Activated CD8-positive, alpha-beta T cell treated with anti-CD3 and anti-CD28 coated beads, Interleukin-2, amount 10 ng/mL, durations not matched to agents 7 days and 5 days (primary cell): ENCODE measurements at regions not wholly inside any gene's neighbourhood (a gene's known extent, or its start where the extent isn't known, plus 50 kb on each side); places are given as distances from the start of the nearest gene placed in this dataset.

Experiments
- ATAC-seq: fragments of 150-1000 bp; cut with Tn5 transposase; one replicate; pipeline ENCODE4 v1.10.0; 2021; ENCODE audit warnings: moderate library complexity
- CTCF ChIA-PET: fragments of 350-600 bp; sonication (Branson Sonifier 250); formaldehyde crosslinking; loops from one replicate; lab custom pipeline; 2021; ENCODE audit warnings: antibody characterized with exemption; lab: Charles Lee
- POLR2A ChIA-PET: fragments of 350-600 bp; sonication (Branson Sonifier 250); formaldehyde crosslinking; loops from one replicate; lab custom pipeline; 2021; ENCODE audit warnings: antibody characterized with exemption; lab: Charles Lee
- DNase-seq: peaks from one replicate; pipeline ENCODE4 v3.0.0-alpha.2; 2020
- H3K27ac Mint-ChIP-seq: one replicate; pipeline ENCODE4 v1.8.0; 2021; ENCODE audit warnings: mild to moderate bottlenecking, mixed read lengths
- H3K27me3 Mint-ChIP-seq: one replicate; pipeline ENCODE4 v1.8.0; 2021; ENCODE audit warnings: low read depth, mixed read lengths
- H3K36me3 Mint-ChIP-seq: one replicate; pipeline ENCODE4 v1.8.0; 2021; ENCODE audit warnings: low read depth, mixed read lengths
- H3K4me1 Mint-ChIP-seq: one replicate; pipeline ENCODE4 v1.8.0; 2021; ENCODE audit warnings: low read depth, mixed read lengths
- H3K4me3 Mint-ChIP-seq: one replicate; pipeline ENCODE4 v1.8.0; 2021; ENCODE audit warnings: mild to moderate bottlenecking, mixed read lengths
- H3K9me3 Mint-ChIP-seq: one replicate; pipeline ENCODE4 v1.8.0; 2022; ENCODE audit warnings: mixed read lengths; ENCODE audit not compliant: insufficient read depth

DNA sequence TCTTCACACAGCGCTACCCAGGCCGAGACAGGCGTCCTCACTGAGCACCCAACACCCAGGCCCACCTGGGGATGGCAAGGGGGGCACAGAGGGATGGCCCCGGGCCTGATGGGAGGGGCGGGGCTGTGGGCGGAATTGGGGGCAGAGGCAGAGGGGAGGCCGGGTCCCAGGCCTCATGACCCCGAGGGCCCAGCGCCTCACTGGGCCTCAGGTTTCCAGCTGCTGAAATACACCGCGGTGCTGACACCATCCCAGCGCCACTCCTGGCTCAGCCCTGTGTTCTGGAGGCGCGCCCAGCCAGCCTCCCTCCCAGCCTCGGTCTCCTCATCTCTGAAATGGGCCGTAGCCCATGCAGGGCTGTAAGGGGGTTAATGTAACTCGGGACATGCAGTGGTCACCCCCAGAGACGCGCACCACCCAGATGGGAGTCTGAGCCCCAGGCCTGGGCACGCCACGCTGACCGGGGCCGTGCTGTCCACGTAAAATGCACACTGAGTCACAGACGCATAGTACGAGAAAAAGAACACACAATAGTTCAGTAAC is 82.3 kb downstream of the UNCX start:
- Mint-ChIP-seq H3K27me3 (no peaks in the 10 kb centered on the region), H3K4me1 (no peaks in the 10 kb centered on the region), H3K36me3 (no peaks in the 10 kb centered on the region), H3K4me3 (no peak overlapping the region), H3K27ac (no peak overlapping the region), H3K9me3 (no peaks in the 10 kb centered on the region)
- CTCF ChIA-PET = no interaction called here
- ATAC-seq (no peak), DNase-seq (no peak)
- POLR2A ChIA-PET = no interaction called here

DNA sequence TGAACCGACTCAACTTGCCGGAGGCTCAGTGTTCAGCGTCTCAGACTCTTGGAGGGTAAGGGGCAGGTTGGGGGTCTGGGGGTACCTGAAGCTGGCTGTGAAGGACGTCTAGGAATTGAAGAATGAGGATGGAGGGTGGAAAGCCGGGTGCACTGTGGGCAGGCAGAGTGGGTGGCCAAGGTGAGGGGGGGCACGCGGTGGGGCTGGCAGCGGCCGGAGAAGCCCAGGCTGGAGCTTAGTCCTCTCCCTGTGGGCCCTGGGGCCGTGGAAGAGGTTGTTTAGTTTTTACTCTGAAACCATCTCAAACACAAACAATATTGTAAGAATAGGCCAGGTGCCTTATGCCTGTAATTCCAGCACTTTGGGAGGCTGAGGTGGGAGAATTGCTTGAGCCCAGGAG is 83.4 kb downstream of the UNCX start:
- CTCF ChIA-PET = no interaction called here
- ATAC-seq = no peak
- H3K27me3 Mint-ChIP-seq = no peaks in the 10 kb centered on the region
- no peaks in the 10 kb centered on the region for H3K4me1 Mint-ChIP-seq
- POLR2A ChIA-PET = no interaction called here
- H3K4me3 Mint-ChIP-seq = no peak overlapping the region
- no peak for DNase-seq
- no peaks in the 10 kb centered on the region for H3K36me3 Mint-ChIP-seq
- H3K9me3 Mint-ChIP-seq = no peaks in the 10 kb centered on the region
- no peak overlapping the region for H3K27ac Mint-ChIP-seq

DNA sequence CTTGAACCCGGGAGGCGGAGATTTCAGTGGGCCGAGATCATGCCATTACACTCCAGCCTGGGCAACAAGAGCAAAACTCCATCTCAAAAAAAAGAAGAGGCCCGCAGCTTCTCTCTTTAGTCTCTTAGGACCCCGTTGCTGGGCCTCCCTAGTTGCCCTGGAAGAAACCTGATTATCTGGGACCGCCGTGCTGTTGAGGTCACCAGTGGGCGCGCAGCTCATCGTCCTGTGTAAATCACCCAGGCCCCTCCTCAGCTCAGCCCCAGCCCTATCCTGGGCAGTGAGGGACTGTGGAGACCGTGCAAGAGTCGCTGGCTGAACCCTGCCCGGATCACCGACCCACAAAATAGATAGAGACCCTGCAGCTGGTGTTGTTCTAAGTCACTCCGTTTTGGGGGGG is 85.0 kb downstream of the UNCX start:
- Mint-ChIP-seq H3K27ac (no peak overlapping the region), H3K36me3 (no peaks in the 10 kb centered on the region), H3K4me3 (no peak overlapping the region), H3K9me3 (no peaks in the 10 kb centered on the region), H3K27me3 (no peaks in the 10 kb centered on the region), H3K4me1 (no peaks in the 10 kb centered on the region)
- DNase-seq = no peak
- ATAC-seq = no peak
- POLR2A ChIA-PET = no interaction called here
- CTCF ChIA-PET = no interaction called here

DNA sequence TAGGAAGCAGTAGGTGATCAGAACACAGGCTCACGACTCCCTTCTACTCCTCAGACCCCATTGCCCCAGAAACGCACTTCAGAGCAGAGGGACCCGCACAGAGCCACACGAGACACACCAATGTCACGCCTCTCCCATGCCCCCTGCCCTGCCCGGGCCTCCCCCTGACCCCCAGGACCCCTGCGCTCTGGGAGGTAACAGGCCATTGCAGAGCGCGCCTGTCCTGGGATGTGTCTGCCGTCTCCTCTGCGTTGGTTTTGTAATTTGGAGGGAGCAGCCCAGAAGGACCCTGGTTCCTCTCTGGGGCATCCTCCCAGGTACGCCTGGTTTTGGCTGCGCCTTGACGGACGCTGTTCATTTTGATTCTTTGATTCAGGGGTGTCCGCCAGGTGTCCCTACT is 85.4 kb downstream of the UNCX start:
- H3K4me1 Mint-ChIP-seq = no peaks in the 10 kb centered on the region
- no peak overlapping the region for H3K4me3 Mint-ChIP-seq
- CTCF ChIA-PET = no interaction called here
- H3K27me3 Mint-ChIP-seq = no peaks in the 10 kb centered on the region
- H3K9me3 Mint-ChIP-seq = no peaks in the 10 kb centered on the region
- ATAC-seq = no peak
- POLR2A ChIA-PET = no interaction called here
- H3K27ac Mint-ChIP-seq = no peak overlapping the region
- H3K36me3 Mint-ChIP-seq = no peaks in the 10 kb centered on the region
- DNase-seq = no peak

DNA sequence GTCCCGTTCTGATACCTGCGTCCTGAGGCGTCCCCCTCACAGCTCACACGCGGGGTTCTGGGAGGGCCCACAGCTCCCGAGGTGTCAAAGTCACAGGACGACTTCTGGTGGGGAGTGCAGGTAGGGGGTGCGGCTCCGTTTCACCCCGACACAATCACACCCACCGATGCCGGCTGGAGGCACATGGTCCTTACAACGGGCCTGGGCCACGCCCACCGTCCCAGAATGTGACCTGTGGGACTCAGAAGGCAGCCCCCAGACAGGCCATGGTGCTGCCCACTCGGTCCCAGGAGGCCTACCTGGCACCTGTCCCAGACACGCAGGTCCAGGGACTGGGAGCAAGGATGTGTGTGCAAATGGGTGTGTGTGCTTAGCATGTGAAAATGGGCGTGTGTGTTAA is 86.0 kb downstream of the UNCX start:
- no peak for ATAC-seq
- POLR2A ChIA-PET = no interaction called here
- no peaks in the 10 kb centered on the region for H3K4me1 Mint-ChIP-seq
- CTCF ChIA-PET = no interaction called here
- no peaks in the 10 kb centered on the region for H3K9me3 Mint-ChIP-seq
- no peaks in the 10 kb centered on the region for H3K36me3 Mint-ChIP-seq
- H3K27me3 Mint-ChIP-seq = peaks cover 3% of the 10 kb centered on the region
- no peak for DNase-seq
- no peak overlapping the region for H3K27ac Mint-ChIP-seq
- no peak overlapping the region for H3K4me3 Mint-ChIP-seq

DNA sequence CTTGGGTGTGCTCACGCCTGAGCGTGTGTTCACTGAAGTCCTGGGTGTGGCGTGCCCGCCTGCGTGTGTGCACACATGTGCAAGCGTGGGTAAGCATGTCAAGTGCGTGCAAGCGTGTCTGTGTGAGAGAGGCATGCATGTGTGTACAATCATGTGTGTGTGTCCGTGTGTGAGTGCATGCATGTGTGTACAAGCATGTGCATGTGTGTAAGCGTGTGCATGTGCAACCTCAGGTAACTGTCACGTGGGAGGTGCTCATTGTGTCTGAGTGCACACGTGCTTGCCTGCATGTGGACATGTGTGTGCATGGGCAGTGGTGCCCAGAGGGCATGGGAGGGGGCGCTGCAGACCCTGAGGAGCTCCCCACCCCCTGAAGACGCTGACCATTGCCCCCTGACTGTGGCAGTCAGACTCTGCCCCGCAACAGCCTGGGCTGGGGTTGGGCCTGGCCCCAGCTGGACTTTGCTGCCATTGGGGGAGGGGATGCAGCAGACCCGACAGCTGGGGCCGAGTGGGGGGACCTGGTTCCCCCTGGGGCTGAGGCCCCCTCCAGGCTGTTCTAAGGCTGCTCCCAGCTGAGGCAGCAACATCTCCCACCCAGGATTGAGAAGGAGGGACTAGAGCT is 88.1 kb downstream of the UNCX start:
- no peaks in the 10 kb centered on the region for H3K36me3 Mint-ChIP-seq
- CTCF ChIA-PET = no interaction called here
- H3K27ac Mint-ChIP-seq = no peak overlapping the region
- DNase-seq (no peak), ATAC-seq (no peak)
- no peaks in the 10 kb centered on the region for H3K9me3 Mint-ChIP-seq
- POLR2A ChIA-PET = no interaction called here
- no peaks in the 10 kb centered on the region for H3K4me1 Mint-ChIP-seq
- no peak overlapping the region for H3K4me3 Mint-ChIP-seq
- peaks cover 6% of the 10 kb centered on the region for H3K27me3 Mint-ChIP-seq

DNA sequence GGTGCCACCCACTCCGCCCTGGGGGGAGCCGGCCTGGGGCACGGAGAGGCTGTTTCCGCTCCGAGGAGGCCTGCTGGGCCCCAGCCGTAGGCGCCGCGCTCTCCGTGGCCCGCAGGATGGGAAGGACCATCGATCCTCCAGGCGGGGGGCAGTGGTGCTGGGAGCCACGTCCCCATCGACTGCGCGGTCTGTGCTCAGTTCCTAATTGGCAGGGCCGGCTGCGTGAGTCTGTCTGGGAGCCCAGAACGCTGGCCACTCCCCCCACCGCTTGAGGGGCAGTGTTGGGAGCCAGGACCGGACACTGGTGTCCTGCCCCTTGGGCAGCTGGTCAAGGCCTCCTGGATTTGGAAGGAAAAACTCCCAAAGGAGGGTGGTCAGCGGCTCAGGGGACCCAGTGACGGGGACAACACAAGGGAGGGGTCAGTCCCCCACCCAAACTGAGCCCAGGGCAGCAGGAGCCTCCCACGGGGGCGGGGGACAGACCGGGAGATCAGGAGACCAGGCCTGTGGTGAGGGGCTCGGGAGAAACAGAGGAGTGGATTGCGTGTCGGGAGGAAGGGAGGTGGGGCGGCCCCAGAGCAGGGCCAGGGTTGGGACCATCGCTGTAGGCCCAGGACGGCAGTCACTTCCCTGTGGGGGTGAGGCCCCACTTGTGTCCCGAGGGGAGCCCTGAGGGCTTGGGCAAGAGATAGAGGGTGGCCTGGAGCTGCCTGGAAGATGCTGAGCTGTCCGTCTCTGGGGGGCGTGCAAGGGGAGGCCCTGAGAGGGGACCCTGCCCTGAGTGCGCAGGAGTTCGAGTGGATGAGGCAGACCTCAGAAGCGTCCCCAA is 89.0 kb downstream of the UNCX start:
- no peak overlapping the region for H3K4me3 Mint-ChIP-seq
- POLR2A ChIA-PET = no interaction called here
- H3K27ac Mint-ChIP-seq = no peak overlapping the region
- peaks cover 6% of the 10 kb centered on the region for H3K27me3 Mint-ChIP-seq
- H3K36me3 Mint-ChIP-seq = no peaks in the 10 kb centered on the region
- CTCF ChIA-PET = no interaction called here
- no peaks in the 10 kb centered on the region for H3K4me1 Mint-ChIP-seq
- ATAC-seq = no peak
- H3K9me3 Mint-ChIP-seq = no peaks in the 10 kb centered on the region
- DNase-seq = no peak

DNA sequence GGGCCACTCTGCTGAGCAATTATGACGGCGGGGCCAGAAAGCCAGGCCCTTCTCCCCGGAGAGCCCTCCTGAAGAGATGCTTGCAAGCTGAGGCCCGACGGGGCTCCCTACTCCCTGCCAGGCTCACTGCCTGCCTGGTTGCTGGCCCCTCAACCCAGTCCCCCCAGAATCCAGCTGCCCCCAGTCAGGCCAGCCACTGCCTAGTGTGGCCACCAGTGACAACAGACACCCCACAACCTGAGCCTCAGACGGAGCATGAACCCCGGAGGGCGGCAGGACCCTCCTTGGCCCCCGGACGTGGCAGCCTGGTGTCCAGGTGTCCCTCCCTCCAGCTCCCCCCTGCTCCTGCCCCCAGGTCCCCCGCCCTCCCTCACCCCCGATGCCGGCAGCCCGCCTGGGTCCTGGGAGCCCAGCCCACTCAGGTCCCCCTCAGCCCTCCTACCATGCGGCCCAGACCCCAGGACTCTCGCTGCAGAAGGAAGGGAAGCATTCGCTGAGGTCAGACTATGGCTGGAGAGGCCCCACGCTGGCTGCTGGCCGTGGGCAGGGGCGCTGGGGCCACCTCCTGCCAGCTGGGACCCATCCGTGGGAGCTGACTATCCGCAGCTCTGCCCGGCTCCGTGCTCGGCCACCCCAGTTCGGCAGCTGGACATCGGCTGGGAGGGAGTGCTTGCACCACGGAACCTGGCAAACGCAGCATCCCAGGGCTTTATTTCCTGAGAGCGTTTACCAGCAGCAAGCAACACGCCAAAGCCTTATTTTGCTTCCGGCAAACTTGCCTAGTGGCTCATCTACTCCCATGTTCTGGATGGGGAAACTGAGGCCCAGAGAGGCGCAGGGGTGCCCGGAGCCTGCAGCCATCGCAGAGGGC is 89.8 kb downstream of the UNCX start:
- H3K27me3 Mint-ChIP-seq = peaks cover 6% of the 10 kb centered on the region
- CTCF ChIA-PET = no interaction called here
- peak; percentile 23 for ATAC-seq
- H3K36me3 Mint-ChIP-seq = no peaks in the 10 kb centered on the region
- POLR2A ChIA-PET = no interaction called here
- H3K9me3 Mint-ChIP-seq = no peaks in the 10 kb centered on the region
- H3K27ac Mint-ChIP-seq = no peak overlapping the region
- H3K4me3 Mint-ChIP-seq = no peak overlapping the region
- no peaks in the 10 kb centered on the region for H3K4me1 Mint-ChIP-seq
- DNase-seq = no peak

DNA sequence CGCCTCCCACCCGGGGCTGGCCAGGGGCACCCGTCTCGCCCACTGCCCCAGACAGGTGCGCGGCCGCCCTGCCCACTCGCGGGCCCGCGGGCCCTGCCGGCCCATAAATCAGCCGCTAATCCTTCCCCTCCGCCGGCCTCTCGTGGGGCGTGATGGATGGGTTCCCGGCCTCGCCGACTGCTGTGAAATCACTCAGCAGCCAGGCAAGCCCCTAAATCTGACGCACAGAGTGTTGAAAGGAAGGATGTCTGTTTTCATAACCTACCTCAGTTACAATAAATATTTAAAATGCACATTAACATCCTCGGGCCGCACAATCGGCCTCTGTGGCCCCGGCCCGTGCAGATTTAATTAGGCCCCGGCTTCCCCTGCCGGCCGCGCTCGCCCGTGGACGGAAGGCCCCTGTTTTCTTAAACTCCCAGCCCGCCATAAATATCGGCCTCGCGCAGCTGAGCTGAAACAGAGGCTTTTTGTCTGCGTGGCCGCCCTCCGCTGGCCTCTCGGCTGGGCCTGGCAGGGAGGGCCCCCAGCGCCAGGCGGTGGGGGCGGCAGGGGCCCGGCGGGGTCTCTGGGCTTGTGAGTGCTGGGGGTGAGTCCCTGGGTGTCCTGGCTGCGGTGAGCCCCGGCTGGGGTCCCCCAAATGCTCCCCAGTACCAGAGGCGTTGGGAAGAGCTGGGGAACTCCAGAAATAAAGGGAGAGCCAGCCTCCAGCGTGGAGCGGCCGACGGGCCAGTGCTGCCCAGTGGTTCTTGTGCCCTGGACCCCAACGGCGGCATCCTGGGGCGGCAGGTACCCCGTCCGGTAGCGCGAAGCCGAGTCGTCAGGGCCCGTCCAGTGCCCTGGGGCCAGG is 90.7 kb downstream of the UNCX start:
- peaks cover 6% of the 10 kb centered on the region for H3K27me3 Mint-ChIP-seq
- ATAC-seq = no peak
- POLR2A ChIA-PET = no interaction called here
- DNase-seq = no peak
- no peaks in the 10 kb centered on the region for H3K36me3 Mint-ChIP-seq
- no peak overlapping the region for H3K4me3 Mint-ChIP-seq
- H3K4me1 Mint-ChIP-seq = no peaks in the 10 kb centered on the region
- CTCF ChIA-PET = no interaction called here
- no peak overlapping the region for H3K27ac Mint-ChIP-seq
- H3K9me3 Mint-ChIP-seq = no peaks in the 10 kb centered on the region

DNA sequence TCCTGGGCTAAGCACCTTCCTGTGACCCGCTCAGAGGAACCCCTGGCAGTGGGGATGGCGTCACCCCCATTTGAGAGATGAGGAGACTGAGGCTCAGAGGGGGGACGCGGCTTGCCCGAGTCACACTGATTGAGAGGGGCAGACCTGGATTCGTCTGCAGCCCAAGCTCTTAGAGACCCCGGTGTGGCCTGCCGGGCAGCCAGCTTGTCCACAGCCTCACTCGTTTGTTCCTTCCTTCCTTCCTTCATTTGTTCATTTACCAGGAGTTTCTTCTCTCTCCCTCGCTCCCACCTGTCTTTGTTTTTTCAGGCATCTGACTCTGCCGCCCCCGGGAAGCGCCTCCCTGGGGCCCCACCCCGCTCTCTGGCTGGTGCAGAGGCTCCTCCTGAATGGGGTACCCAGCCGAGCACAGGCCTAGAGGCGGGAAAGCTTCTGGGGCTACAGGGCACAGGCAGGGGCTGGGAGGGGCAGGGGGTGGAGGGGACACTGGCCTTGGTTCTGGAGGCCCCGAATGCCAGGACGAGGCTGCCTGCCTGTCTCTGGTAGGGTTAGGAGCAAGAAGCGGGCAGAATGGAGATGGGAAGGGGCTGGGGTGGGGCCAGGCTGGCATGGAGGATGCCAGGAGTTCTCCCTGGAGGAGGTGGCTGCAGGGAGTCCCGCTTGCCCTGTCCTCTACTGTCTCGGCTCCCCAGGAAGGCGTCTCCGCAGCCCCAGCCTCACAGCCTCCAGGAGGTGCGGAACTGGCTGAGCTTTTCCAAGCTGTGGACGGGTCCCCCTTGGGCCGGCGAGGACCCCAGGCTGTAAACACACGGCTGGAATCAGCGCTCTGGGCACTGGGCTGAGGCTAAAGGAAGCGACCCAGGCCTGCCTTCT is 91.6 kb downstream of the UNCX start:
- Mint-ChIP-seq H3K27ac (no peak overlapping the region), H3K9me3 (no peaks in the 10 kb centered on the region), H3K4me1 (no peaks in the 10 kb centered on the region), H3K27me3 (peaks cover 6% of the 10 kb centered on the region), H3K4me3 (no peak overlapping the region), H3K36me3 (no peaks in the 10 kb centered on the region)
- DNase-seq (no peak), ATAC-seq (no peak)
- POLR2A ChIA-PET = no interaction called here
- CTCF ChIA-PET = no interaction called here

DNA sequence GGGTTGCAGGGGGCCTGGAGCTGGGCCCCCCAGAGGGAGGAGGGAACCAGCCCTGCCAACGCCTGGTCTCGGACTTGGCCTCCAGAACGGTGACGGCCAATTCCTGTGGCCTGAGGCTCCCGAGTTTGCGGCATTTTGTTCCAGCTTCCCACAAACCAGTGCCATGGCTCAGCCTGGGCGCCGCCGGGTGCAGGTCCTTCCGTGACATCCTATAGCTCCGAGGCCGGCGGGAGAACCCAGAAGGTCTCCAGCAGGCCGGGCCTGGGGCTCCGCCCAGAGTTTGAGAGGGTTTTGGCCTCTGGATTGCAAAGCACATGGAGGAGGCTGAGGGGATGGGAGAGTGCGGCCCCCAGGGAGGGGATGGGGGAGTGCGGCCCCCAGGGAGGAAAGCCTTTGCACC is 92.6 kb downstream of the UNCX start:
- Mint-ChIP-seq H3K4me3 (no peak overlapping the region), H3K9me3 (no peaks in the 10 kb centered on the region), H3K27me3 (peaks cover 6% of the 10 kb centered on the region), H3K4me1 (no peaks in the 10 kb centered on the region), H3K27ac (no peak overlapping the region), H3K36me3 (no peaks in the 10 kb centered on the region)
- DNase-seq (no peak), ATAC-seq (no peak)
- ChIA-PET POLR2A (no interaction called here), CTCF (no interaction called here)
